ENCODE measurements at regions not wholly inside any gene's neighbourhood (a gene's known extent, or its start where the extent isn't known, plus 50 kb on each side); places are given as distances from the start of the nearest gene placed in this dataset.

GRCh38 chr1:103171041-103171590 lies 62.8 kb upstream of the COL11A1 start:
- TF ChIP-seq CTCF (IDR thresholded peaks at IDR 0.05; ENCODE audit: low read depth, low read length, poor library complexity, severe bottlenecking) (no peak), EZH2phosphoT487 (IDR thresholded peaks at IDR 0.05; ENCODE audit: borderline replicate concordance, low read length) (no peak)
